Activated naive CD4-positive, alpha-beta T cell treated with anti-CD3 and anti-CD28 coated beads for 36 hours (primary cell): ENCODE measurements at regions not wholly inside any gene's neighbourhood (a gene's known extent, or its start where the extent isn't known, plus 50 kb on each side); places are given as distances from the start of the nearest gene placed in this dataset.

Experiments
- CTCF ChIA-PET: fragments of 350-600 bp; sonication (Branson Sonifier 250); formaldehyde crosslinking; loops from one replicate; lab custom pipeline; 2021; ENCODE audit warnings: antibody characterized with exemption; lab: Charles Lee
- DNase-seq: peaks from one replicate; pipeline ENCODE4 v3.0.0-alpha.2; 2020
- H3K27ac Mint-ChIP-seq: one replicate; pipeline ENCODE4 v1.8.0; 2021; ENCODE audit warnings: mild to moderate bottlenecking, mixed read lengths
- H3K27me3 Mint-ChIP-seq: one replicate; pipeline ENCODE4 v1.8.0; 2021; ENCODE audit warnings: low read depth, mixed read lengths
- H3K36me3 Mint-ChIP-seq: one replicate; pipeline ENCODE4 v1.8.0; 2021; ENCODE audit warnings: low read depth, mixed read lengths
- H3K4me1 Mint-ChIP-seq: one replicate; pipeline ENCODE4 v1.8.0; 2021; ENCODE audit warnings: low read depth, mixed read lengths
- H3K4me3 Mint-ChIP-seq: one replicate; pipeline ENCODE4 v1.8.0; 2021; ENCODE audit warnings: mild to moderate bottlenecking, moderate library complexity, mixed read lengths
- H3K9me3 Mint-ChIP-seq: one replicate; pipeline ENCODE4 v1.8.0; 2021; ENCODE audit warnings: mixed read lengths
- intact Hi-C: fragments of 100-400 bp; cut with micrococcal nuclease; formaldehyde crosslinking; loops from one replicate; pipeline ENCODE4 v1.15.1; 2023

DNA sequence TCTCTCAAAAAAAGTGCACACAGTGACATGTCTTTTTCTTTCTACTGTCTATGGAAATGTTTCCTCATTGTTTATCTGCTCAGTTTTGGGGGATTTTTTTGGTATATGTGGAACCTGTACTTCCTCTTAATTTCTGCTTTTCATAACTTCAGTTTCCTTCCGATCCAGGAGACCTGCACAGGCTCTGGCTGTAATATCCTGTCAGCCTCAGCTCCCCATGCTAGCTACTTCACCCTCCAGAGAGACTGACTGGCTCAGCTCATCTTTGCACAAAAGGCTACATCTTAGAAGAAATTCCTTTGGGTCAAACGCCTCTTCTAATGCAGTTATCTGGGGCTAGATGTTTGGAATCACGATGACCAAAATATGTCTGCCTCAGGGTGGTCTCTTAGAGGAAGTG lies 378.4 kb downstream of the RND3 start:
- intact Hi-C loops, result no loop called here
- CTCF ChIA-PET, result no interaction called here

DNA sequence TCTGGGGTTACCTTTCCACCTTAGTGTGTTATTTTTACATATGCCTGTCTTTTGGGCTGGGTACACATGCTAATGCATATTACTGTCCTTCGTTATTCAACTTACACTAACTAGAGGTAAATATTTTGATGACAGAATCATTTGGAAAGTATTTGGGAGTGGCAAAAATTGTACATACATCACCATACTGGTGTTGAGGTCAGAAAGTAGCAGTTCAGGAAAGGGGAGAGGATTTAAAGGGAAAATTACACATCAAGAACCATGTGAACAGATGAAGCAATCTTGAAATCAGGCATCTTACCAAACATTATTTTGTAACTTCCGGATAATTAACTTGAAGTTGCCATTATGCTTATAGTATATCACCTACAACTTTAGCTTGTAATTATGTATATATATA lies 379.7 kb downstream of the RND3 start:
- H3K27me3 Mint-ChIP-seq, result peaks cover 2% of the 10 kb centered on the region
- CTCF ChIA-PET, result interaction anchor here (0.7 kb wide), 1 partner anchor 7 kb away, joined by 4 read pairs; no protein-coding TSS in a partner anchor
- H3K9me3 Mint-ChIP-seq, result no peaks in the 10 kb centered on the region
- intact Hi-C loops, result no loop called here
- H3K4me3 Mint-ChIP-seq, result no peak overlapping the region
- H3K27ac Mint-ChIP-seq, result no peak overlapping the region
- no peaks in the 10 kb centered on the region for H3K4me1 Mint-ChIP-seq
- DNase-seq, result no peak
- H3K36me3 Mint-ChIP-seq, result no peaks in the 10 kb centered on the region

More for the DNA sequence above, 378.4 kb downstream of the RND3 start:
- Mint-ChIP-seq H3K36me3 (no peaks in the 10 kb centered on the region), H3K27ac (no peak overlapping the region), H3K4me1 (no peaks in the 10 kb centered on the region), H3K27me3 (no peaks in the 10 kb centered on the region), H3K4me3 (no peak overlapping the region), H3K9me3 (no peaks in the 10 kb centered on the region)
- no peak for DNase-seq

DNA sequence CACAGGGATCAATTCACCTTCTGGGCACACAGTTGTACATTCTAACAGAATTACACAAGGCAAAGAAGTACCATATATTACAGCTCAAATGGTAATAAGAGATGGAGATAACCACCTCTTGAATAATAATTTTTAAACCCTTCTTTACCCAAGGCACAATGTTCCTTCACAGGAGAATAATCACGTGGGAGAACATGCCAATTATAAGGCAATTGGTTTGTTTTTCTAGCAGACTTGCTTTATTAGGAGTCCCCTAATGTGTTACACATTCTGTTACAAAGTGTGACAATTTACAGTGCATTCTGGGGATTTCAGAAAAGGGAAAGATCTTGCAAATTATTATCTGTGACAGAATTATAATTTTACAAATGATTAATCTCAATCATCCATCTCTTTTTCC lies 380.3 kb downstream of the RND3 start:
- Mint-ChIP-seq H3K4me1 (no peaks in the 10 kb centered on the region), H3K36me3 (no peaks in the 10 kb centered on the region), H3K27me3 (peaks cover 2% of the 10 kb centered on the region), H3K4me3 (no peak overlapping the region), H3K27ac (no peak overlapping the region), H3K9me3 (no peaks in the 10 kb centered on the region)
- DNase-seq, result no peak
- CTCF ChIA-PET, result no interaction called here
- intact Hi-C loops, result no loop called here

DNA sequence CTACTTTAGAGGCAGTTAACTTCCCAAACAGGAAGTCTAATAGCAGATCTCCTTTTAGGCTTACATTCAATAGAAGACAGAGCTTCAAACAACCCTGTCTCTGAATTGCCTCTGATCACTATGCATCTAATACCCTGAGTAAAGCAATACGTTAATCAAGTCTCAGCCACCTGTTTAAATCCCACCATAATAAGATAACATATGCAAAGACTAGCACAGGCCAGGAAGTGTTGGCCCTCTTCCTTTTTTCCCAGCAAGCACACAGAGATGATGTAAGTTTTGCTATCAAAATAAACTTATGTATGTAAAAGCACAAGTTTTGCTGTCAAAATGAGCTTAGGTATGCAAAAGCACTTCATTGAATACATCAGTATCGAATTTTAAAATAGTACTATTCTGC lies 385.5 kb downstream of the RND3 start:
- H3K27me3 Mint-ChIP-seq, result peaks cover 2% of the 10 kb centered on the region
- H3K9me3 Mint-ChIP-seq, result no peaks in the 10 kb centered on the region
- H3K36me3 Mint-ChIP-seq, result no peaks in the 10 kb centered on the region
- CTCF ChIA-PET, result no interaction called here
- intact Hi-C loops, result no loop called here
- H3K27ac Mint-ChIP-seq, result no peak overlapping the region
- no peak for DNase-seq
- H3K4me3 Mint-ChIP-seq, result no peak overlapping the region
- no peaks in the 10 kb centered on the region for H3K4me1 Mint-ChIP-seq

DNA sequence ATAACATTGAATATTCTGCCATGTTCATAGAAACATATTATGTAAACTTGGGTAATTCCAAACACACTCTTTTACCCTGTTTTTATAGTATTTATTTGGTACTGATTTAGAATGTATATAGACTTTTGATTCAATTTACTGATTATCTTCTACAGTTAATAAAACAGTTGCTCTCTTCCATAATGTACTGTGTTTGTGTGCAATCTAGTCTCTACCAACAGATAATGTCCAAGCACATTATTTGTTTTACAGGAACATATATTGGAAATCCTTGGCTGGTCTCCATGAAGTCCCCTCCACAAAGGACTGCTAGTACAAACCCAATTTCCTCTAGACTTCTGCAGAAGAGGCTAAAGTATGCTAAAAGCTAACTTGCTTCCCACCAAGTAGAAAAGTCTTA lies 386.6 kb downstream of the RND3 start:
- Mint-ChIP-seq H3K27ac (no peak overlapping the region), H3K36me3 (no peaks in the 10 kb centered on the region), H3K9me3 (no peaks in the 10 kb centered on the region), H3K27me3 (peaks cover 2% of the 10 kb centered on the region), H3K4me3 (no peak overlapping the region), H3K4me1 (no peaks in the 10 kb centered on the region)
- intact Hi-C loops, result no loop called here
- DNase-seq, result no peak
- CTCF ChIA-PET, result interaction anchor here (0.6 kb wide), 1 partner anchor 7 kb away, joined by 4 read pairs; no protein-coding TSS in a partner anchor

DNA sequence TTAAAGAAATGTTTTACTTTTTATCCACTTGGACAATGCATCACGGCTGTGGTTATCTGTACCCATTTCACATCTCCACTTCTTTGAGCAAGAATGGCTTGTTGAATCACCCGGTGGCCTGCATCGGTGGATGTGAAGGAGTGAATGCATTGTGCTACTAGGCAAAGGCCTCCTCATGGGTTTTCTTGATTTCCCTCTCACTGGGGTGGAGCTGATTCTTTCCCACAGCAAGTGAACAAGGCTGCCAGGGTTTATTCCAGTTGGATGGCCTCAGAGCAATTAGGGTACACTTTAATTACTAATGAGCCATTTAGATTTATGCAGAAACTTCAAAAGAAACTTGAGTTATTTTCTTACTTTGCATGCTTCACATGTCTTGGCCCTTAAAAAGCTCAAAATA lies 387.1 kb downstream of the RND3 start:
- Mint-ChIP-seq H3K4me3 (no peak overlapping the region), H3K36me3 (no peaks in the 10 kb centered on the region), H3K27ac (no peak overlapping the region), H3K27me3 (peaks cover 2% of the 10 kb centered on the region), H3K9me3 (no peaks in the 10 kb centered on the region), H3K4me1 (no peaks in the 10 kb centered on the region)
- intact Hi-C loops, result no loop called here
- CTCF ChIA-PET, result interaction anchor here (0.6 kb wide), 1 partner anchor 8 kb away, joined by 4 read pairs; no protein-coding TSS in a partner anchor
- no peak for DNase-seq

DNA sequence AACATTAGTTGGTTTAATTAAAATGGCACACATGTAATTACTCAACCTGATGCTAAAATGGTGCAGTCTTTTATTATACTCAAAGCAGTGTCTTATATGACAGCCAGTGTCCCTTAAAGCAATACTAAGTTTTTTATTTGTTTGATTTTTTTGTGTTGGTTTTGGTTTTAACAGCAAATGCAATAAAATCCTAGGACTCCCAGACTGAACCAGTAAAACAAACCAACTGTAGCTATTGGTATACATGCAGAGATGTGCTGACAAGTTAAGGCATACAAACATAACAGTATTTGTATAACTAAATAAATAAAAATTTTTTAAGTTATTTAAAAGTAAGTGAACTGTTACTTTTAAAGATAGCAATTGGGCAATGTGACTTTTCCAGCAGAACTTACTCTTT lies 387.7 kb downstream of the RND3 start:
- intact Hi-C loops, result no loop called here
- H3K27ac Mint-ChIP-seq, result no peak overlapping the region
- no peaks in the 10 kb centered on the region for H3K9me3 Mint-ChIP-seq
- H3K36me3 Mint-ChIP-seq, result no peaks in the 10 kb centered on the region
- CTCF ChIA-PET, result no interaction called here
- no peak overlapping the region for H3K4me3 Mint-ChIP-seq
- DNase-seq, result no peak
- H3K4me1 Mint-ChIP-seq, result no peaks in the 10 kb centered on the region
- peaks cover 2% of the 10 kb centered on the region for H3K27me3 Mint-ChIP-seq

DNA sequence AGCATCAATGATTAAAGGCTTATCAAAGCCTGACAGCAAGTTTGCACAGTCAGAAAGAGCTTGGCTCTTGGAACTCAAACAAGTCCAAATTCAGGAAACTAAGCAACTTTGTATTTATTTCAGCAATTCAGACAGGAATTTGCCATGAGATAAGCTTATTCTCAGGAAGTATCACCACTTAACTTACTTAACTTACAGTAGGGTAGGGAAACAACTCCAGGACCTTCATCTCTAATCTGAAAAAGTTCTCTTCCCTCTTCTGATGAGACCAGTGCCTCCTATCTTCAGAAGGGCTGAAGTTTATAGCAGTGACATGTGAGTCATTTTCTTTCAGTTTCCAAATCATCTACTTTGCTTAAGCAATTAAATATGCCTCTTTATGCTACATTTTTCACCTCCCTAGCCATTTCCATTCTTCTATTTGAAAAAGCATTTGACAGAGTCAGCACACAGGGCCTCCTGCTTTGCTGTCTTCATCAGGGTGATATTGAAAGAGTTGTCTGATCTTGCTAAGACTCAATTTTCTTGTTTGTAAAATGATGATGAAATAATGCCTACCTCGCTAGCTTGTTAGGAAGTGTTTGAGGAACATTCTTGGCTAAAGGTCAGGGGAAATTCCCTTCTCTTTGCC lies 389.5 kb downstream of the RND3 start:
- Mint-ChIP-seq H3K4me1 (no peaks in the 10 kb centered on the region), H3K9me3 (no peaks in the 10 kb centered on the region), H3K27ac (no peak overlapping the region), H3K36me3 (no peaks in the 10 kb centered on the region), H3K27me3 (peaks cover 2% of the 10 kb centered on the region), H3K4me3 (no peak overlapping the region)
- CTCF ChIA-PET, result no interaction called here
- intact Hi-C loops, result no loop called here
- no peak for DNase-seq

DNA sequence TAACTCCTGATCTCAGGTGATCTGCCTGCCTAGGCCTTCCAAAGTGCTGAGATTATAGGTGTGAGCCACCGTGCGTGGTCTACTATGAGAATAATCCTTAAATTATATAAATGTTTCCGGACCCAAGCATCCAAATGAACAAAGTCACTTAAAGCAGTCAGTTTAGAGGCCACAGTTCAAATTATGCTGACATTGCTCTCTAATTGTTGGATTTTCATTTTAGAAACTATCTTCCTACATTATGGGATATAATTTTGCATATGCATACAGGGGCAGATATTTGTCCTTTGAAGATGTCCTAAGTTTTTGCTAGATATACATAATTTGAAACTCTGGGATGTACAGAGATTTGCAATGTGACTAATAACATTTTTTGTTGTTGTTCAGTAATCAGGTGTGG lies 390.1 kb downstream of the RND3 start:
- H3K9me3 Mint-ChIP-seq, result no peaks in the 10 kb centered on the region
- no peaks in the 10 kb centered on the region for H3K4me1 Mint-ChIP-seq
- intact Hi-C loops, result no loop called here
- no peaks in the 10 kb centered on the region for H3K36me3 Mint-ChIP-seq
- H3K4me3 Mint-ChIP-seq, result no peak overlapping the region
- CTCF ChIA-PET, result no interaction called here
- no peak overlapping the region for H3K27ac Mint-ChIP-seq
- no peaks in the 10 kb centered on the region for H3K27me3 Mint-ChIP-seq
- no peak for DNase-seq

DNA sequence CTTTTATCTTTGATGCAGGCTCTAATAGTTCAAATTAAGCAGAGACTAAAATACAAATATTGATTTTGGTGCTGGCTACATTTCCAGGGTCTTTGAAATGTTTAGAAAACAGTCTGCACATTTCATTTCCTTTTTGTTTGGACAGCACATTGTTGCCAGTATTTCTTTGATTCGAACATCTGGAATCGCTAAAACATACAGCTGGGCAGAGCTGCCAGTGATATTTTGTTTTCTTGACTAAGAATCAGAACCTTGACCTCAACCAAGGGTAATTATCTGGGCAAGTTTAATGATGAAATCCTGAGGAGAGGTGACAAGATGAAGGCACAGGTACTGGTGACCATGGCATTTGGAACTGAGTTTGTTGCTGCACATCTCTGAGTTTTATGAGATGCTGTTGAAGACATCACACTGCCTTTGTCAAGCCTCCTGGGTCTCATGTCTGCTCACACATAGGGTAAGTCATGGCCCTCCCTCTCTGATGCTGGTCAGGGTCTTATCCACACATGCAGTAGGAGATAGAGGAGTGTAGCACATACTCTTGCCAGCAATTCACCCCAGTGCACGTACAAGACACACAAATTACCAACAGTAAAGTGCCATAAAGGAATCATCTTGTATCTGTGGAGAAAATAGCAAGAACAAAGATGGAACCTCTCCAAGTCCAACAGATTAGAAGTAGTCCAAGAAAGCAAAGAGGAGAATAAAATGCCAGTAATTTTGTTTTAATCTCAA lies 391.9 kb downstream of the RND3 start:
- intact Hi-C loops, result no loop called here
- no peaks in the 10 kb centered on the region for H3K9me3 Mint-ChIP-seq
- no peaks in the 10 kb centered on the region for H3K27me3 Mint-ChIP-seq
- no peaks in the 10 kb centered on the region for H3K36me3 Mint-ChIP-seq
- no peaks in the 10 kb centered on the region for H3K4me1 Mint-ChIP-seq
- no peak overlapping the region for H3K4me3 Mint-ChIP-seq
- CTCF ChIA-PET, result no interaction called here
- no peak for DNase-seq
- H3K27ac Mint-ChIP-seq, result no peak overlapping the region

DNA sequence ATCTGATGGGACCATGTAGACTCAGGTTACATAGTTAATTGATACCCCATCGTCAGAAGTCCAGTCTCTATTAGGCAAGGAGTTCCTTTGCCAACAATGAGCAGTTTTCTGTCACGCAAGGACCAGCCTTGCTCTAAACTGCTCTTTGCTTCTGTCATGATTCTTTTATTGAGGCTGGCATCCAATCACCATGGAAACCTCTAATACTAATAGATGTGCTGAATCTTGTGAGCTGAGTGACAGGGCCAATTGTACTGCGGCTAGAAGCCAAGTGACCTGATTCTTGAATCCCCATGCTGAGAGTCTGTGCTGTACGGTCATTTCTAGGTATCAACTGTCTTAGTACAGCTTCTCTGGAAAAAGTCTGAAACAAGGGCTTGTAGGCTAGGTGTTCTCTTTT lies 395.6 kb downstream of the RND3 start:
- CTCF ChIA-PET, result no interaction called here
- H3K4me1 Mint-ChIP-seq, result no peaks in the 10 kb centered on the region
- H3K27me3 Mint-ChIP-seq, result no peaks in the 10 kb centered on the region
- no peak overlapping the region for H3K27ac Mint-ChIP-seq
- H3K36me3 Mint-ChIP-seq, result no peaks in the 10 kb centered on the region
- intact Hi-C loops, result no loop called here
- no peaks in the 10 kb centered on the region for H3K9me3 Mint-ChIP-seq
- no peak for DNase-seq
- no peak overlapping the region for H3K4me3 Mint-ChIP-seq

DNA sequence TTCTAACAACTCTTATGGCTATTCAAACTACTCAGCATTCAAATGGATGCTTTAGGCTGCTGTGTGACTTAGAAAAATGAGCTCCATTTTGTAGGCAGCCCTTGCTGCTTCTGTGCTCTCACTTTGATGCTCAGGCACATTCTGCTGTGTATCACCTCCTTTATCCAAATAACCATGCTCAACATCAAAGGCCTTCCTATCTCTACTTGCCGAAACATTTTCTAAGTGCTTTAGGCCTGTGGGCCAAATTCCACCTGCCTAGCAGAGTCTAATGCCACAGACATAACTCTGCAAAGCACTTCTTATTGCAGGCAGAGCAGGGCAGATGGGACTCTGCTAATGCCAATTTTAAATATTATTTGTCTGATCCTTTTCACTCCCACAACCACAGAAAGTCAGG lies 397.4 kb downstream of the RND3 start:
- no peak for DNase-seq
- Mint-ChIP-seq H3K27me3 (no peaks in the 10 kb centered on the region), H3K4me3 (no peak overlapping the region), H3K9me3 (no peaks in the 10 kb centered on the region), H3K36me3 (no peaks in the 10 kb centered on the region), H3K27ac (no peak overlapping the region), H3K4me1 (no peaks in the 10 kb centered on the region)
- CTCF ChIA-PET, result no interaction called here
- intact Hi-C loops, result no loop called here

DNA sequence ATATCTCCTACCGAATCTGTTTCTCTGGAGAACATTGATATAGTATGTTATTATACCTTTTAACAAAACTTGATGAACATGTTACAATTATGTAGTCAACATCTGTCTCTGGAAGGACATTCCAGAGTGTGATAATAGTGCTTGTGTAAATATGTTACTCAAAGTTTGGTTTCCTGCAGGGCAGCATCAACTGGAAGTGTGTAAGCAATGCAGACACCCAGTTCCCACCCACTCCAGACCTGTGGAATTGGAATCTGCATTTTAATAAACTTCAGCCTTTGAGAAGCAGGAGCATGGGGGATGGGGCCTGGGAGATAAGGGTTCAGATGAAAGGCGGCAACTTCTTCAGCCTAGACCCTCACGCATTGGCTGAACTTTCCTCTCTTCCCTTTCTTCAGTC lies 398.9 kb downstream of the RND3 start:
- Mint-ChIP-seq H3K4me3 (no peak overlapping the region), H3K27me3 (no peaks in the 10 kb centered on the region), H3K9me3 (peaks cover 2% of the 10 kb centered on the region), H3K36me3 (no peaks in the 10 kb centered on the region), H3K27ac (no peak overlapping the region), H3K4me1 (no peaks in the 10 kb centered on the region)
- CTCF ChIA-PET, result no interaction called here
- intact Hi-C loops, result no loop called here
- no peak for DNase-seq
